Left cardiac atrium (tissue), 4 donors: ENCODE measurements at regions not wholly inside any gene's neighbourhood (a gene's known extent, or its start where the extent isn't known, plus 50 kb on each side); places are given as distances from the start of the nearest gene placed in this dataset.

Experiments
- ATAC-seq, 2 donors: fragments of 200-7000 bp; cut with Tn5 transposase; one replicate each; pipeline ENCODE4 v1.9.1; 2020; ENCODE audit warnings: mild to moderate bottlenecking in 2 of 2, moderate library complexity in 2 of 2
- DNase-seq: peaks from one replicate; pipeline ENCODE4 v3.0.0-alpha.2; 2020
- intact Hi-C, 2 donors: fragments of 100-400 bp; cut with DNase I; formaldehyde crosslinking; loops; one replicate each; pipeline versions ENCODE4 v1.14.1 to v1.15.1; 2022 to 2023
- donor health status: DM: no; HTN: yes; CAD: no.
- donor health status: DM: no; HTN: yes; CAD: no; lungs with severe emphysema.
- donor health status: DM: yes; HTN: yes; CAD: no.
- donor health status: Dilated cardiomyopathy.

DNA sequence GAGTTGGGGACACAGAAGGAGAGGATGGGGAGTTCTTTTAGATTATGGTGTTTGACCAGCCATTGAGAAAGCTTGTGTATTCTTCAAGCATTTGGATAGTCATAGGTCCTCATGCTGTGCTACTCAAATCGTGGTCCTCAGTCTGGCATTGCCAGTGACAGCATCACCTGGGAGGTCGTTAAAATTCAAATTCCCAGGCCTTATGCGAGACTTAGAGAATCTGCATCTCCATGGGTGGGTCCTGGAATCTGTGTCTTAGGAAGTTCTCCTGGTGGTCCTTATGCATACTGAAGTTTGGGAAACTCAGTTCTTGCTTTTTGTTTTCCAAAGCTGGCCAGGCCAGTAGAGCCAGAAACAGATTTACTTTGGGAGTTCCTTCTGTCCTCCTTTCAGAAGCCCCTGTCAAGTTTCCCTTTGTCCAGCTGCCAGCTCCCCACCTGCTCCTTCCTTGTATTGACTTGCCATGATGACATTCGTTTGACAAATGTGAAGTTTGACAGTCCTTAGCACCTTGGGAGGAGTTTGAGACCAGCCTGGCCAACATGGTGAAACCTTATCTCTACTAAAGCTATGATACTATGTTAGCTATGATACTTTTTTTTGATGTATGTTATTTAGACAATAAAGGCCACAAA lies 95.6 kb downstream of the PALM2AKAP2 start:
- intact Hi-C loops, result no loop called here
- ATAC-seq, result no peak
- DNase-seq, result no peak

DNA sequence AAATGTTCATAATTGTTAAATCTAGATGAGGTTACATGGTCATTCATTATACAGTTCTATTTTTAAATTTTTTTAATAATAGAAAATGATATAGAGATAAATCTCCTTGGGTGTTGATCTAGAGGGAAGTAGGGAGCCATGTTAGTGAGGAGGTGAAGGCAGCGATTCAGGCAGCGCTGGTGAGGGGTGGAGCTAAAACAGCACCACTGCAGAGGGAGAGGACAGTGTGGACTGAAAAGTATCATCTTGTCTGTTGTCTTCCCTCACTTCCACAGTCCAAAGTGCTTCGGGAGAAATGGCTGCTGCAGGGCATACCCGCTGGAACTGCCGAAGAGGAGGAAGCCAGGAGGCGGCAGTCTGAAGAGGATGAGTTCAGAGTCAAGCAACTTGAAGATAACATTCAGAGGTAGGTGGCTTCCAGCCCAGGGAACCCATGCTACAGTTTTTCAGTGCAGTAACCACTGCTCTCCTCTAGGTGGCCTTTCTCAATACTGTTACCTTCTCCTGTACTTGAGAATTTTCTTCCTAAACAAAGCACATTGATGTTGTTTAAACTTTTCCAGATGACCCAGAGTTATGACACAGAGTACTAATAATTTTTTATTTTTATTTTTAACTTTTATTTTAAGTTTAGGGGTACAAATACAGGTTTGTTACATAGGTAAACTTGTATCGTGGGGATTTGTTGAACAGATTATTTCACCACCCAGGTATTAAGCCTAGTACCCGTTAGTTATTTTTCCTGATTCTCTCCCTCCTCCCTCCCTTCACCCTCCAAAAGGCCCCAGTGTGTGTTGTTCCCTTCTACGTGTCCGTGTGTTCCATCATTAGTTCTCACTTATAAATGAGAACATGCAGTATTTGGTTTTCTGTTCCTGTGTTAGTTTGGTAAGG lies 100.5 kb downstream of the PALM2AKAP2 start:
- no peak for DNase-seq
- ATAC-seq, result peak in 1 of 2 donors; percentile 58
- intact Hi-C loops, result no loop called here

DNA sequence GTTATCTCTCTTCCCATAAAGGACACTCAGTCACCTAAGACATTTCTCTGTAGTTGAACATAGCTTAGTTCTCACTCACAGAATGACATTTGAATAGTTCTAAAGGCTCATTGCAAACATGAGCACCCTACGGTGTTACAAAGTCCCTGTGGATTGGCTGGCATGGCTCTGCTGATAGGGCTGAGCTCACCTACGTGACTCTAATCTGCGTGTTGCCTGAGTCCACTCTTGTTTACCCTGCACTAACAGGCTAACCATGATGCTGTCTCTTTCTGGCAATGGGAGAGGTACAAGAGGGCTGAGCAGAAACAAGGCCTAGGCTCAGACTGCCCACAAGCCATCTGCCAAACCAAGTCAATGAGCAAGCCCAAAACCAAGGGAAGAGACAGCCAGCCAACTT lies 103.6 kb downstream of the PALM2AKAP2 start:
- DNase-seq (no peak), ATAC-seq (no peak)
- intact Hi-C loops, result no loop called here

DNA sequence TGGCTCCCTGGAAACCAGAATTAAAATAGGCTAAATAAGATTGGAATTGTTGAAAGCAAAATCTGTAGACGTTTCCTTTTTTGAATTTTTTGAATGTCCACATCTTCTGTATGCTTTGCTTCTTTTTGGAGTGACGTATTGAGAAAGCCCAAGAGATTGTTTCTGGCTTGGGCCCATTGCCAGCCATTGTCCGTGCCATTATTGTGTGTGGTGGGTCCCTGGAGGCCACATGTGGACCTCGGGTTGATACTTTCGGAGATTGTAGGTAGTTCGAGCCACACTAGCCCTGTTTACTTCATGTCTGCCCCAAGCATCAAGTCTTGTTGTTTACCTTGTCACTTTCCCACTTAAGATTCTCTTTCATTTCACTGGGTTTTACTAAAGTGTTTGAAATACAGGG lies 106.0 kb downstream of the PALM2AKAP2 start:
- DNase-seq, result peak; percentile 61
- intact Hi-C loops, result no loop called here
- peak in 1 of 2 donors; percentile 20 for ATAC-seq

DNA sequence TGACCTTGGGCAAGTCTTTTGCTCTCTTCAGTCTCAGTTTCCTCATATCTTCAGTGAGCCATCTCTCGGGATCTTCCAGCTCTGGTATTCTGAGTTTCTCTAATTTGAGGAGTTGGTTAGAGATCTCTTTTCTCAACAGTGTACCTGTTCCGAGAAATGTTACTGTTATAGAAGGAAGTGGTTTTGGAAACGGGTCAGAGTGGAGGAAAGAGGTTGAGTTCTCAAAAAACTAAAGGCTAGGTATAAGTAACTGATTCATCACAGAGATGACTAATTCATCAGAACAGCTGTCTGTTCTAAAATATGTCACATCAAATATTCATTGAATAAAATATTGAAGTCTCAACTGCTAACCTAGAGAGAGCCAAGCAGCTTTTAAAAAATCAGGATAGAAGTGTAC lies 106.6 kb downstream of the PALM2AKAP2 start:
- DNase-seq (no peak), ATAC-seq (no peak)
- intact Hi-C loops, result no loop called here

DNA sequence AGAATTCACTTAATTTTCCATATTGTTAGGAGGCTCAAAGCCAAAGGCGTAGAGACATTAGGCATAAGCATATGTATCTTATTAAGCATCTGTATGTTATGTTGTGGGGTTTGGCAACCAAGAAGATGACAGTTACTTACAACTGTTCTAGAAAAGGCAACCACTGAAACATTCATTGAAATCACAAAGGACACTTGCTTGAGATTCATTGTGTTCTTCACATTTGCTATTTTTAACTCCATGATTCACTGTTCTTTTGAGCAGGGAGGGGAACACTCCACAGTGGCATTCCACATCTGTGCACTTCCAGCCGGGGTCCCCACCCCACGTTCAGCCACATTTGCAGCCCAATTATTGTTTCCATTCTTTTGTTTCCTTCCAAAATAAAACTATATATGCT lies 107.1 kb downstream of the PALM2AKAP2 start:
- no peak for DNase-seq
- peak; percentile 80 to 84 for ATAC-seq
- intact Hi-C loops, result no loop called here

DNA sequence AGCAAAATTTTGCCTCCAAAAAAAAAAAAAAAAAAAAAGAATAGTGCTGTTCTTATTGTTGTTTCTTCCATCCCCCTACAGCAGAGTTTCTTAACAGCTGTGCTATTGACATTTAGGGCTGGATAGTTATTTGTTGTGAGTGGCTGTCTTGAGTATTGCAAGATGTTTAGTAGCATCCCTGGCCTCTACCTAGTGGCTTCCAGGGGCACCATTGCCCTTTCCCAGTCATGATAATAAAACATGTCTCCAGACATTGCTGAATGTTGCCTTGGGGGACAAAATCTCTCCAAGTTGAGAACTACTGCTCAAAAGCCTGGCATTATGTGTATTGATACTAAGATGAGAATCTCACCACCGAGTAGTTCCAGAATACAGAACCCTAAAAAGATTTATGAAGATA lies 108.7 kb downstream of the PALM2AKAP2 start:
- DNase-seq (no peak), ATAC-seq (no peak)
- intact Hi-C loops, result no loop called here

DNA sequence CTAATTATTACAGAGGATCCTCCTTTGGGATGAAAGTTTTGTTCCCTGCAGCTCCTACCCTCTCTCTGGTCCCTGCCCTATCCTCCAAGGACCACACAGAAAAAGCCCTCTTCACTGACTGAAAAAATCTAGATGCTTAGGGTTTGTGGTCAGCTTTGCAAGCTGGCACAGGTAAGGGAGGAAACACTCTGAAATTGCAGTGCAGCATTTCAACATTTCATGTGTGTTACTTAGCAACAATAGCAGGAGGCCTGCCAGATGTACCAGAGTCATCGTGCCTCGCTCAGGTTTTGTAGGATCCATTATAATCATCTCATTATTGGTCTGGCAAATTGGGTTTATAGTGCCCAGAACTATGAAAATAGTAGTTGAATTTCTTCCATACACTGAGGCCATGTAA lies 109.5 kb downstream of the PALM2AKAP2 start:
- DNase-seq, result no peak
- intact Hi-C loops, result no loop called here
- ATAC-seq, result peak in 1 of 2 donors; percentile 16

DNA sequence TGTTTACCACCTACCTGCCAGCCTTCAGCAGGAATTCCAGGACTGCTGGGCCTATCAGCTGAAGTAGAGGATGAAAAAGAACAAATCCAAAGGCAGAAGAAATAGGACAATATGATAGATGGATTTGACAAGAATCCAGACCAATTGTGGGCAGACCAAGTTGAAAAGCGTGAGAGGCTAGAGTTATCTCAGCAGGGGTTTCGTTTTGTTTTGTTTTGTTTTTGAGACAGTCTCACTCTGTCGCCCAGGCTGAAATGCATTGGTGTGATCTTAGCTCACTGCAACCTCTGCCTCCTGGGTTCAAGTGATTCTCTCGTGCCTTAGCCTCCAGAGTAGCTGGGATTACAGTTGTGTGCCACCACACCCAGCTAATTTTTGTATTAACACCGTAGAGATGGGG lies 113.2 kb downstream of the PALM2AKAP2 start:
- intact Hi-C loops, result loop anchor here (10.0 kb wide), 2 partner anchors 58 to 318 kb away; no protein-coding TSS in a partner anchor
- ATAC-seq (no peak), DNase-seq (no peak)

DNA sequence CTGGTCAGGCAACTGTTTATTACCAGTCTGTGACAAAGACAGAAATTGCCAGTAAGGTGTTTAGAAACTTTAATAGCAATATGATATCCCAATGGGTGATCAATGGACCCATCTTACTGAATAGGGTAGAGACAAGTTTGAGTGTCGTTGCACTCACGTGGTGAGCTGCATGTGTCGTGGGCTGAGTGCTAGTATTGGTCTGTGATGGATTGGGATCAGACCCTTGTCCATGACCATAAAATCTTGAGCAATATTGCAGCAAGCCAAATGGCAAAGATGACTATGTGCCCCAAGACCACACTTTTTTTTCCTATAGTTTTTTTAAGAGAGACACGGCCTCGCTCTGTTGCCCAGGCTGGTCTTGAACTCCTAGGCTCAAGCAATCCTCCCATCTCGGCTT lies 114.5 kb downstream of the PALM2AKAP2 start:
- ATAC-seq, result no peak
- DNase-seq, result no peak
- intact Hi-C loops, result loop anchor here (10.0 kb wide), 2 partner anchors 60 to 320 kb away; no protein-coding TSS in a partner anchor

DNA sequence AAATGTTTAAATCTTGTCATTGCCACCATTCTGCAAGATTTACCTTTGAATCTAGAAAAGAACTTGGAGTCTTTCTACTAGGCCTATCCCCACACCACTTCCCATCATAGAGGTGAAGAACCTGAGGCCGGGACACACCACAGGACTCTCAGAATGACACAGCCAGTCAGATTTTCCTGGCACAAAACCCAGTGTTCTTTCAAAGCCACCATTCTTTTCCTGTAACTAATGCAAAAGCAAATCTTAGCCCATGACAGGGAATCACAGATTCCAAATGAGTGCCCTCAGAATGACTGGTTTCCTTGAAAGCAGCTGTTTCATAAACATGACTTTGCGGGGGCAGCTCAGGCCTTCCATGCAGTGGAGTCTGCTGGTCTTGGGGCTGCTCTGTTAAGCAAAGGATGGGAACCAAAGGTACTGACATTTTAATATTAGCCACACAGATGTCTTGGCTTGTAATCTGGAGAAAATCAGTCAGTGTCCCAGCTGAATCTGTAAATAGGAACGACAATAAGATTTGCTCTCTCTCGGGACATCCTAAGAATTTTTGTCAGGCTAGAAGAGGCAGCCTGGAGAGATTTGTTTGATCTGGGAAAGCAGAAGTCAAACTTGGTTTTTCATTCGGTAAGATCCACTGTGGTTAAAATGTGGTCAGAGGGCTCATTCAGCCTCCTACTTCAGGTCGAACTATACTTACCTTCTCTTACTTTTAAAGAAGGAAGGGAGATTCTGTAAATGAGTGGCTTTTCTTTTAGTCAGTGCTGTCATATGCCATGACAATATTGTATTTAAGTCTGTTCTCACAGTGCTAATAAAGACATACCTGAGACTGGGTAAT lies 115.1 kb downstream of the PALM2AKAP2 start:
- DNase-seq (no peak), ATAC-seq (peak in 1 of 2 donors; percentile 55)
- intact Hi-C loops, result loop anchor here (10.0 kb wide), 2 partner anchors 60 to 320 kb away; no protein-coding TSS in a partner anchor

DNA sequence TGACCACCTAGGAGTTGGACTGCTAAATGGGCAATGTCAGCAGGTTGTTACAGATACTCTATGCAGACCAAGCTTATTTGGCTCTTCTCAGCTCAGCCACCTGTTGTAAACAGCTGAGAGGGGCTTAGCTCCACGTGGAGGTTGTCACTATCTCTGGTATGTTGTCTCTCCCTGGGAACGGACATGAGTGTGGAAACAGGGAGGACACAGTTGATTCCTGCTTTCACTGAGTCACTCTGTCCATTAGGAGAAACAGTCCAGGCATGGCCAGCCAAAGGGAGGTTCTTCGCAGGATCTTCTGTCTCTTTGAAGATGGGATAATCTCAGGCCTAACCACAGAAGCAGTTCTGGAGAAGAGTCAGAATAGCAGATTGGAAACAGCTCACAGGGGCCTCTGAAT lies 121.2 kb downstream of the PALM2AKAP2 start:
- DNase-seq (no peak), ATAC-seq (peak; percentile 12 to 54)
- intact Hi-C loops, result loop anchor here (5.0 to 10.0 kb wide), 3 partner anchors 156 to 314 kb away; no protein-coding TSS in a partner anchor

DNA sequence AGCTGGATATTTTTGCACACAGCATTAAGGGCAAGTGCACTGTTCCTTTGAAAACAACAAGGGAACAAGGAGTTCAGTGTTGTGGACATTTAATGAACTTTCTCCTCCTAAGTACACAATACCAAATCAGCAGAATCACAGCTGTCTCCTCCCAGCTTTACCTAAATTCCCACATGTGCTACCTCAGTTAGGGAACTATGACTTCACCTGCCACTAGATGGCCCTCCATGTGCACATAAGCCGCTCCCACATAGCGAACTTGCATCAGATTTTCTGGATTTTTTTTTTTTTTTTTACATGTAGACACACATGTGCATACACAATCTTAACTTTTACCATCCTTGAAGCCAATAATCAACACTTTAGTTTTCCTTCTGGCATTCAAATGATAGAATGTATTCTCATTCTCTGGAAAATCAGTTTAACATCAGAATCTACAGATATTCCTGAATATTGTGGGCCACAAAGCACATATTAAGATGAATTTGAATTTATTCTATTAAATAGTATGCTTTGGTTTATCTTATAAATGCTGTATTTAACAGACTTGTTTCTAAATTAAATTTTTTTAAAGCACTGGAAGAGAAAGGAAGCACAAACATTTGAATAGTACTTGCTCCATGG lies 123.6 kb downstream of the PALM2AKAP2 start:
- intact Hi-C loops, result loop anchor here (2.0 to 10.0 kb wide), 4 partner anchors 154 to 311 kb away; no protein-coding TSS in a partner anchor
- DNase-seq (peak; percentile 55), ATAC-seq (peak; percentile 56 to 58)

DNA sequence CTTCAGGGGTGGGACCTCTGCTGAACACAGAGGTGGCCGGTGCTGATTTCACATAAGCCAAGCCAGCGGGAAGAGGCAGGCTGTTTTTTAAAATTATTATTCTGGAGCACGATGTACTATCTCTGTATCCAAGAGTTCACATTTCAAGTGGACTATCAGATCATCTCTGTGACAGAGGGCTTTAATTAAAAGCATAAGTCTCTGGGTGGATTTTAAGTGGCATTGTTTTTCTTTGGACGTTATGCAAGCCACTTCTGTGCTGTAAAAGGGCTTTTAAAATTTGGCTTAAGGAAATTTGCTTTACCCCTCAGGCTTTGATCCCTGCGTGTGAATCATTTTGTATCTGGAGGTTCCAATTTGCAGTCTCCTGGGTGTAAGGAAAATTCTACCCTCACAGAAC lies 124.7 kb downstream of the PALM2AKAP2 start:
- ATAC-seq (no peak), DNase-seq (no peak)
- intact Hi-C loops, result loop anchor here (5.0 to 10.0 kb wide), 3 partner anchors 153 to 310 kb away; no protein-coding TSS in a partner anchor

DNA sequence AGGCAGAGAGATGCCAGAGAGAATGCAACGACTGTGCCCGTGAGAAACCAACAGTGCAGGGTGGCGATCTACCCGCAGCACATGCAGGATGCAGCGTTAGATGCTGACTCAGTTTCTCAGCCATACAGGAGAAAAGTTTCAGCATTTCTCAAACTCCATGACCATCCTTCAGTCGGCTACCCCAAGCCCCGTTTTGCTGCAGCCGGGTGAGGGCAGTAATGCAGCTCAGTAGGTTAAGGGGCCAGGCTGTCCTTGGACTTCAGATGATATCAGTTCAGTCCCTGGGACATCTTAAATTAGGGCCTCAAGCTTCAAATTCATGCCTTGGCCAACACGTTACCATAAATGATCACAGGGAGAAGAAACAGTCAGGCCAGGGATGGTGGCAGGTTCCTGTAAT lies 125.5 kb downstream of the PALM2AKAP2 start:
- ATAC-seq (no peak), DNase-seq (no peak)
- intact Hi-C loops, result loop anchor here (10.0 kb wide), 2 partner anchors 249 to 309 kb away; no protein-coding TSS in a partner anchor

DNA sequence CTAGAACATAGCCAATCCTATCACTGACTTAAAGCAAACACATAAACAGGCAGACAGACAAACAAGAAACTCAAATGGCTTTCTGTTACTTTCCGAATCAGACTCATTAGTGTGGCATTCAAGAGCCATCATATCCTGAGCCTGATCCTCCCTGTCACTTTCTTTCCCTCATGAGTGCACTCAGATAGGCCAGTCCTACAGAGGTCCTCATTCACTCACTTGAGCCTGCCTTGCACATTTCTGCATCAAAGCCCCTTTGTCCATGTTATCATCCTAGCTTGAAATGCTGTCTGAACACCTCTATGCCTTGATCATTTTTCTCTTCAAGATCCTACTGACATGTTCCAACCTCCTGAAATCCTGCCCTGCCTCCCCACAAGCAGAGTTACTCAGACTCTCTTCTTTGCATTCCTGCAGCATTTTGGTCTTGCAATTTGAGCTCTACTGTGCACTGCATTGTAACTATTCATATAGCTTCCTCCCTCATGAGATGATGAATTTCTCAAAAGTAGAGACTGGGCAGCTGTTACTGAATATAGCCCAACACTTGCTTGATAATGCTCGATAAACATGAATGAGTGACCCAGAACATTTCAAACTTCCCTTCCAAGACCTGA lies 126.9 kb downstream of the PALM2AKAP2 start:
- DNase-seq (no peak), ATAC-seq (no peak)
- intact Hi-C loops, result loop anchor here (10.0 kb wide), 2 partner anchors 248 to 308 kb away; no protein-coding TSS in a partner anchor

DNA sequence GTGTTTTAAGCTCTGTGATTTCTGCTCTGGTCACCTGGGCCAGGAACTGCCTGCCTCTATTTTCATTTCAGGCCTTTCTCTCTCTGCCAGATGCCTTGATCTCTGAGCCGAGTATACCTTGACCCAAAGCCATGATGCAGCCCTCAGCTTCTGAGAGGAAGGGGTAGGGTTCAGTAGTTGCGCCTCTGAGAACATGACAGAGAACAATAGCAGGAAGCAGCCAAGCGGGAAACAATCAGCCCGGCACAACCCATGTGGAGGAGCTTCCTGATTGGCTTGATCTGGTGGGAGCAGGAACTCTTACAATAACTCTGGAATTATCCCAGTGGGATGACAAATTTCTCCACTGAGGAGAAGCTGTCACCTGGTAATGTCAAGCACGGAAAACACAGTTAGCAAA lies 127.4 kb downstream of the PALM2AKAP2 start:
- DNase-seq (peak; percentile 66), ATAC-seq (peak; percentile 60 to 65)
- intact Hi-C loops, result loop anchor here (10.0 kb wide), 2 partner anchors 247 to 307 kb away; no protein-coding TSS in a partner anchor

DNA sequence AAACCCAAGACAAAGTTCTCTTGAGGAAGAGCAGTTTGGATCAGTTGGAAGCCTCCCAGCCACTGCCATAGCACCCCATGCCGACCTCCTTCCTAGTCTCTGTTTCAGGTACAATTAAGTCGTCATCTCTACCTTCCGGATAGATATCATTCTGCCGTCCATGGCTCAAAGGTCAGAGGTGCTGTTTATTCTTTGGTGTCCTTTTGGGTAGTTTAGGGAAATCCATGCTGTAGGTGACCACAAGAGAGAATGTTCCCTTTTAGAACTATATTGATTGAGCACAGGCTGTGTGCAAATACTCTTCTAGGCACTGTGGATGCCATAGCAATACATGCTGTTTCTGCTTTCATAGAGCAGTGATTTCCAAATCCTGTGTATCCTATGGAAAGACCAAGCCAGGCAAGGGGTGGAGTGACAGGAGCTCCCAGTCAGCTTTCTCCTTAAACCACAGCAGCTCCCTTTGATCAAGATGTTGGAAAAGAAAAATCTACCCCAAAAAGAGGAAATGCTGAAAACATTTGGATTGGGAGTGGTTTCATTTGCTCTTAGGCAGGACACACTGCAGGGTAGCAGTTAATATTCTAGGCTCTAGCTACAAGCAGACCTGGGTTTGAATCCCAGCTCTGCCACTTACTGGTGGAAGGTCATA lies 127.9 kb downstream of the PALM2AKAP2 start:
- DNase-seq (no peak), ATAC-seq (peak in 1 of 2 donors; percentile 25)
- intact Hi-C loops, result loop anchor here (10.0 kb wide), 2 partner anchors 247 to 307 kb away; no protein-coding TSS in a partner anchor
